Kidney (tissue), 13 donors: ENCODE measurements at regions not wholly inside any gene's neighbourhood (a gene's known extent, or its start where the extent isn't known, plus 50 kb on each side); places are given as distances from the start of the nearest gene placed in this dataset.

Experiments used
- DNase-seq, 5 donors: peaks; one replicate each; pipeline ENCODE4 v3.0.0-alpha.2; 2013 to 2020
- FAIRE-seq: peaks from 2 replicates; lab custom pipeline; 2012; peaks lifted over from hg19 to GRCh38; lab: Jason Lieb, UNC
- H3K27ac ChIP-seq, 2 donors: one replicate each; pipeline ENCODE4 v1.7.0; 2013; ENCODE audit warnings: low read depth in 2 of 2, low read length in 2 of 2, inconsistent platforms in 1 of 2
- H3K27me3 ChIP-seq: one replicate; pipeline ENCODE4 v1.7.1; 2013; ENCODE audit warnings: low read length, inconsistent platforms; ENCODE audit not compliant: control insufficient read depth, insufficient read depth
- H3K36me3 ChIP-seq, 3 donors: one replicate each; pipeline versions ENCODE4 v1.7.0 to v1.7.1; 2013; ENCODE audit warnings: low read length in 3 of 3, control low read depth in 1 of 3, inconsistent platforms in 1 of 3; ENCODE audit not compliant: insufficient read depth in 3 of 3, control insufficient read depth in 2 of 3
- H3K4me1 ChIP-seq, 3 donors: one replicate each; pipeline versions ENCODE4 v1.7.0 to v1.7.1; 2013; ENCODE audit warnings: low read length in 3 of 3, inconsistent platforms in 1 of 3, low read depth in 1 of 3; ENCODE audit not compliant: control insufficient read depth in 2 of 3, insufficient read depth in 2 of 3
- H3K4me3 ChIP-seq, 3 donors: one replicate each; pipeline versions ENCODE4 v1.7.0 to v1.8.1; 2013; ENCODE audit warnings: low read length in 3 of 3, control low read depth in 1 of 3, inconsistent platforms in 1 of 3
- H3K9ac ChIP-seq, 3 donors: one replicate each; pipeline versions ENCODE4 v1.7.0 to v1.7.1; 2013; ENCODE audit warnings: low read length in 3 of 3, control low read depth in 1 of 3, inconsistent platforms in 1 of 3
- H3K9me3 ChIP-seq, 3 donors: one replicate each; pipeline versions ENCODE4 v1.7.0 to v1.7.1; 2013; ENCODE audit warnings: low read length in 3 of 3, control low read depth in 1 of 3, inconsistent platforms in 1 of 3; ENCODE audit not compliant: control insufficient read depth in 2 of 3, insufficient read depth in 1 of 3
- CTCF ChIP-seq: IDR thresholded peaks from 3 replicates; pipeline ENCODE4 v1.5.1; 2012; ENCODE audit warnings: mild to moderate bottlenecking, moderate library complexity, borderline replicate concordance; ENCODE audit not compliant: insufficient read depth; ENCODE audit errors: extremely low read depth
- intact Hi-C: fragments of 100-400 bp; cut with DNase I; formaldehyde crosslinking; loops from one replicate; pipeline ENCODE4 v1.11.1; 2022
- donor health status: control.
- donor health status: control.
- donor health status: control.
- donor health status: control.
- donor health status: control.
- donor health status: DM: yes; HTN: yes; CAD: no.
- donor health status: Normal renal cell carcinoma (clear cell type).

- Histone ChIP-seq H3K27ac (no peak overlapping the region), H3K9ac (no peak overlapping the region), H3K36me3 (no peaks in the 10 kb centered on the region), H3K4me1 (no peaks in the 10 kb centered on the region), H3K9me3 (no peaks in the 10 kb centered on the region), H3K27me3 (no peaks in the 10 kb centered on the region), H3K4me3 (no peak overlapping the region)
- FAIRE-seq, result no peak
- no peak for TF ChIP-seq CTCF
- intact Hi-C loops, result loop anchor here (5.0 to 10.0 kb wide), 2 partner anchors 255 to 763 kb away; no protein-coding TSS in a partner anchor
- peak in 2 of 5 donors; percentile 25 to 34 for DNase-seq
These were observed 51.9 kb upstream of the USP47 start for GRCh38 chr11:11789735-11790369.

GRCh38 chr11:11788063-11788710, 53.6 kb upstream of the USP47 start:
- no peaks in the 10 kb centered on the region for H3K36me3 ChIP-seq

GRCh38 chr11:11787305-11788062, 54.3 kb upstream of the USP47 start:
- Histone ChIP-seq H3K9me3 (no peaks in the 10 kb centered on the region), H3K36me3 (no peaks in the 10 kb centered on the region), H3K27me3 (no peaks in the 10 kb centered on the region), H3K4me3 (no peak overlapping the region), H3K4me1 (no peaks in the 10 kb centered on the region), H3K9ac (no peak overlapping the region), H3K27ac (no peak overlapping the region)
- intact Hi-C loops, result loop anchor here (5.0 kb wide), 1 partner anchor 760 kb away; no protein-coding TSS in a partner anchor
- peak; percentile 75 to 89 (median 77) for DNase-seq
- FAIRE-seq, result no peak
- peak; percentile 96 for TF ChIP-seq CTCF

More at GRCh38 chr11:11788063-11788710, 53.6 kb upstream of the USP47 start:
- no peak overlapping the region for H3K4me3 ChIP-seq
- no peak for TF ChIP-seq CTCF
- H3K27ac ChIP-seq, result no peak overlapping the region
- no peak overlapping the region for H3K9ac ChIP-seq
- no peaks in the 10 kb centered on the region for H3K27me3 ChIP-seq
- no peaks in the 10 kb centered on the region for H3K9me3 ChIP-seq
- no peak for DNase-seq
- H3K4me1 ChIP-seq, result no peaks in the 10 kb centered on the region
- no peak for FAIRE-seq
- intact Hi-C loops, result loop anchor here (5.0 kb wide), 1 partner anchor 761 kb away; no protein-coding TSS in a partner anchor
